Adrenal gland (tissue), 9 donors: ENCODE measurements at regions not wholly inside any gene's neighbourhood (a gene's known extent, or its start where the extent isn't known, plus 50 kb on each side); places are given as distances from the start of the nearest gene placed in this dataset.

Source experiments
- DNase-seq, 7 donors: peaks; one replicate each; pipeline ENCODE4 v3.0.0-alpha.2; 2019 to 2020
- H3K27ac ChIP-seq, 5 donors: fragments of 200-600 bp; sonication (generic) in 4 of 5; 1 replicate in 3 of 5; 2 replicates in 2 of 5; pipeline versions ENCODE4 v1.5.1 to v1.8.0; 2016 to 2020; ENCODE audit warnings: mild to moderate bottlenecking in 1 of 5
- H3K27me3 ChIP-seq: fragments of 200-600 bp; 2 replicates; pipeline ENCODE4 v1.8.0; 2021
- H3K36me3 ChIP-seq, 2 donors: fragments of 200-600 bp; replicated peaks in 1 of 2; 1 replicate in 1 of 2; 2 replicates in 1 of 2; pipeline versions ENCODE4 v1.5.1 to v1.8.0; 2018 to 2022
- H3K4me1 ChIP-seq, 2 donors: fragments of 200-600 bp; replicated peaks in 1 of 2; 1 replicate in 1 of 2; 2 replicates in 1 of 2; pipeline versions ENCODE4 v1.5.1 to v1.8.0; 2018 to 2021
- H3K4me3 ChIP-seq, 4 donors: fragments of 200-600 bp; sonication (generic) in 3 of 4; one replicate each; pipeline ENCODE4 v1.5.1; 2016 to 2018
- H3K9me3 ChIP-seq, 3 donors: fragments of 200-600 bp; sonication (generic) in 1 of 3; replicated peaks in 1 of 3; 1 replicate in 2 of 3; 2 replicates in 1 of 3; pipeline versions ENCODE4 v1.5.1 to v1.8.0; 2016 to 2021
- CTCF ChIP-seq, 6 experiments: fragments of 450-650 bp in 4 of 6; fragments of 200-600 bp in 2 of 6; sonication (generic) in 1 of 6; IDR thresholded peaks; 1 replicate in 5 of 6; 2 replicates in 1 of 6; pipeline versions ENCODE4 v1.5.1 to v1.8.0; 2016 to 2021; ENCODE audit warnings: antibody characterized with exemption in 6 of 6, mild to moderate bottlenecking in 2 of 6, moderate library complexity in 1 of 6
- POLR2A ChIP-seq, 2 donors: fragments of 450-650 bp; IDR thresholded peaks; one replicate each; pipeline ENCODE4 v1.6.1; 2017; ENCODE audit warnings: antibody characterized with exemption in 2 of 2, mild to moderate bottlenecking in 2 of 2, moderate library complexity in 1 of 2
- whole genome bisulfite sequencing, 4 donors: extraction: QIAGEN DNeasy Blood & Tissue Kit in 2 of 4; methylation state at CpG; one replicate each; pipeline versions ENCODE4 v1.1.5 to v1.1.7; 2013 to 2017; 5-methylcytosine and 5-hydroxymethylcytosine counted together
- intact Hi-C, 2 donors: fragments of 100-400 bp; cut with DNase I; formaldehyde crosslinking; loops; one replicate each; pipeline versions ENCODE4 v1.14.1 to v1.15.0; 2022 to 2023
- donor health status: healthy with polysubstance abuse.
- donor health status: Bipolar disorder and iron deficiency.
- donor health status: DM: yes; HTN: yes; CAD: no.
- donor health status: DM: no; HTN: no; CAD: no.
- donor health status: DM: no; HTN: no; CAD: no.

- no peaks in the 10 kb centered on the region for H3K36me3 ChIP-seq
- H3K27me3 ChIP-seq: no peaks in the 10 kb centered on the region
- H3K4me1 ChIP-seq: no peaks in the 10 kb centered on the region
- WGBS, 4 donors: 62 to 74% (median 68%) methylated on average over 7 of the region's 7 CpGs
- H3K4me3 ChIP-seq: no peak overlapping the region
- TF ChIP-seq CTCF (IDR thresholded peaks at IDR 0.05) (no peak), POLR2A (IDR thresholded peaks at IDR 0.05) (no peak)
- H3K27ac ChIP-seq: no peak overlapping the region
- no peak for DNase-seq
- no peaks in the 10 kb centered on the region for H3K9me3 ChIP-seq
- intact Hi-C loops: no loop called here
These were observed 188.2 kb downstream of the FNDC1 start for GRCh38 chr6:159357211-159357915.

GRCh38 chr6:159353193-159353592 lies 184.0 kb downstream of the FNDC1 start:
- intact Hi-C loops: no loop called here
- Histone ChIP-seq H3K4me1 (no peaks in the 10 kb centered on the region), H3K4me3 (no peak overlapping the region), H3K9me3 (no peaks in the 10 kb centered on the region), H3K27me3 (no peaks in the 10 kb centered on the region), H3K36me3 (no peaks in the 10 kb centered on the region), H3K27ac (no peak overlapping the region)
- TF ChIP-seq POLR2A (IDR thresholded peaks at IDR 0.05) (no peak), CTCF (IDR thresholded peaks at IDR 0.05) (no peak)
- no peak for DNase-seq
- 86 to 91% (median 90%) methylated on average over 2 to 3 of the region's 3 CpGs; no CpG with 5 or more reads in 1 of the 4 donors for WGBS, 4 donors

GRCh38 chr6:159351707-159352106 lies 182.5 kb downstream of the FNDC1 start:
- H3K27ac ChIP-seq: no peak overlapping the region
- no peaks in the 10 kb centered on the region for H3K9me3 ChIP-seq
- DNase-seq: no peak
- no peak for TF ChIP-seq POLR2A (IDR thresholded peaks at IDR 0.05)
- no peak for TF ChIP-seq CTCF (IDR thresholded peaks at IDR 0.05)
- no peaks in the 10 kb centered on the region for H3K36me3 ChIP-seq
- intact Hi-C loops: no loop called here
- H3K4me1 ChIP-seq: no peaks in the 10 kb centered on the region
- H3K27me3 ChIP-seq: no peaks in the 10 kb centered on the region
- no peak overlapping the region for H3K4me3 ChIP-seq

- DNase-seq: no peak
- 63 to 81% (median 68%) methylated on average over 4 of the region's 4 CpGs for WGBS, 4 donors
- Histone ChIP-seq H3K27me3 (no peaks in the 10 kb centered on the region), H3K36me3 (no peaks in the 10 kb centered on the region), H3K9me3 (no peaks in the 10 kb centered on the region), H3K4me3 (no peak overlapping the region), H3K4me1 (no peaks in the 10 kb centered on the region), H3K27ac (no peak overlapping the region)
- intact Hi-C loops: no loop called here
- TF ChIP-seq CTCF (IDR thresholded peaks at IDR 0.05) (no peak), POLR2A (IDR thresholded peaks at IDR 0.05) (no peak)
These were observed 180.7 kb downstream of the FNDC1 start for GRCh38 chr6:159349915-159350314.
